Panc1 (cell line): ENCODE measurements at regions not wholly inside any gene's neighbourhood (a gene's known extent, or its start where the extent isn't known, plus 50 kb on each side); places are given as distances from the start of the nearest gene placed in this dataset.

Experiments
- ATAC-seq: fragments of 200-7000 bp; cut with Tn5 transposase; 2 replicates; pipeline ENCODE4 v1.9.1; 2020; ENCODE audit warnings: mild to moderate bottlenecking, moderate library complexity
- BruUV-seq: library from RNA; stranded (reverse); fragments of 400-500 nt; replicated peaks from 2 replicates; lab custom pipeline; 2021; lab: Mats Ljungman, UMichigan
- CTCF ChIA-PET: fragments of 300-600 bp; sonication (Branson Sonifier 250); formaldehyde crosslinking; loops from one replicate; lab custom pipeline; 2022; ENCODE audit warnings: antibody characterized with exemption; lab: Charles Lee
- POLR2A ChIA-PET: fragments of 300-600 bp; sonication (Branson Sonifier 250); formaldehyde crosslinking; loops from one replicate; lab custom pipeline; 2022; ENCODE audit warnings: antibody characterized with exemption; lab: Charles Lee
- DNase-seq: peaks from one replicate; pipeline ENCODE4 v3.0.0-alpha.2; 2010; ENCODE audit warnings: low read depth, low spot score
- H3K27ac ChIP-seq: 2 replicates; pipeline ENCODE4 v1.5.1; 2011; ENCODE audit warnings: mild to moderate bottlenecking, low read length, inconsistent platforms
- H3K27me3 ChIP-seq: fragments of 200-500 bp; sonication (Bioruptor generic); 2 replicates; pipeline ENCODE4 v1.6.0; 2014; ENCODE audit warnings: low read length, inconsistent platforms; ENCODE audit not compliant: control insufficient read depth, insufficient read depth
- H3K36me3 ChIP-seq: fragments of 200-500 bp; sonication (Bioruptor generic); 2 replicates; pipeline ENCODE4 v1.5.1; 2014; ENCODE audit warnings: inconsistent platforms, mild to moderate bottlenecking, low read length, moderate library complexity; ENCODE audit not compliant: control insufficient read depth, insufficient read depth
- H3K4me1 ChIP-seq: 2 replicates; pipeline ENCODE4 v1.5.1; 2011; ENCODE audit warnings: inconsistent platforms, mild to moderate bottlenecking, low read length, moderate library complexity; ENCODE audit not compliant: control insufficient read depth, insufficient read depth
- H3K4me3 ChIP-seq, 2 experiments: 2 replicates each; pipeline ENCODE4 v1.5.1; 2011 to 2012; ENCODE audit warnings: low read depth in 2 of 2, low read length in 2 of 2, mild to moderate bottlenecking in 2 of 2, inconsistent platforms in 1 of 2, moderate library complexity in 1 of 2
- H3K9me3 ChIP-seq: fragments of 200-500 bp; sonication (Bioruptor generic); 2 replicates; pipeline ENCODE4 v1.5.1; 2014; ENCODE audit warnings: low read depth, mild to moderate bottlenecking, inconsistent platforms, low read length, moderate library complexity; ENCODE audit not compliant: control insufficient read depth, insufficient read depth
- POLR2AphosphoS5 ChIP-seq: IDR thresholded peaks from 2 replicates; pipeline ENCODE4 v1.6.1; 2012; ENCODE audit warnings: mild to moderate bottlenecking, low read depth, low read length, moderate library complexity
- SIN3A ChIP-seq: IDR thresholded peaks from 2 replicates; pipeline ENCODE4 v1.6.1; 2012; ENCODE audit warnings: low read depth, mild to moderate bottlenecking, low read length, moderate library complexity, borderline replicate concordance; ENCODE audit not compliant: insufficient read depth
- TCF7L2 ChIP-seq: IDR thresholded peaks from 2 replicates; pipeline ENCODE4 v1.6.1; 2011; ENCODE audit warnings: mild to moderate bottlenecking, low read depth, low read length, inconsistent platforms
- in situ Hi-C: cut with HindIII; loops from 2 replicates; pipeline ENCODE4 v1.10.0; 2016; ENCODE audit warnings: low sequenced_read_pairs, low pct_unique_long_range_greater_than_20kb
- intact Hi-C: fragments of 100-400 bp; cut with micrococcal nuclease; formaldehyde crosslinking; loops from one replicate; pipeline ENCODE4 v1.10.0; 2022; ENCODE audit not compliant: unreplicated experiment
- TF ChIP-seq, protein P1 (sequence below), 2 experiments: IDR thresholded peaks; 2 replicates each; pipeline ENCODE4 v1.6.1; 2011 to 2012; ENCODE audit warnings: low read depth in 2 of 2, control low read depth in 1 of 2, low read length in 1 of 2, mild to moderate bottlenecking in 1 of 2, moderate library complexity in 1 of 2; ENCODE audit not compliant: insufficient read depth in 1 of 2
- TF ChIP-seq, protein P2 (sequence below): fragments of 450-650 bp; IDR thresholded peaks from 2 replicates; pipeline ENCODE4 v1.5.1; 2017; ENCODE audit warnings: mild to moderate bottlenecking

DNA sequence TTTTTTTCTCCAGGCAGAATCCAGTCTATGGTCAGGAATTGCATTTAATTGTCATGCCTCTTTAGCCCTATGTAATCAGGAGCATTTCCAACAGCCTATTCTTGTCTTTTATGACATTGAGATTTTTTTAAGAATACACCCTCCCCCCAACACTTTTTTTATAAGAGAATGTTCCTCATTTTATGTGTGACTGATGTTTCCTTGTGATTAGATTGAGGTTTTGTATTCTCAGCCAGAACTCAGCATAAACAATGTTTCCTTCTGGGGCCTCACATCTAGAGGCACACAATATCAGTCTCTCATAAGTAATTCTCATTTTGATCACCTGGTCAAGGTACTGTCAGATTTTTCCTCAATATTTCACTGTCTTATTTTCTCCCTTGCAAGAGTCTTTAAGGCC is 193.4 kb upstream of the PDE1C start:
- intact Hi-C loops: no loop called here
- no peak for ATAC-seq
- in situ Hi-C loops: no loop called here
- Histone ChIP-seq H3K4me1 (no peaks in the 10 kb centered on the region), H3K36me3 (no peaks in the 10 kb centered on the region), H3K27ac (no peak overlapping the region), H3K9me3 (no peaks in the 10 kb centered on the region), H3K27me3 (0 out of 2 replicates have a peak, but pooled peaks cover 2% of the 10 kb centered on the region), H3K4me3 (no peak overlapping the region)
- TF ChIP-seq TCF7L2 (no peak), POLR2AphosphoS5 (no peak), SIN3A (no peak)
- TF ChIP-seq, protein P1, sequence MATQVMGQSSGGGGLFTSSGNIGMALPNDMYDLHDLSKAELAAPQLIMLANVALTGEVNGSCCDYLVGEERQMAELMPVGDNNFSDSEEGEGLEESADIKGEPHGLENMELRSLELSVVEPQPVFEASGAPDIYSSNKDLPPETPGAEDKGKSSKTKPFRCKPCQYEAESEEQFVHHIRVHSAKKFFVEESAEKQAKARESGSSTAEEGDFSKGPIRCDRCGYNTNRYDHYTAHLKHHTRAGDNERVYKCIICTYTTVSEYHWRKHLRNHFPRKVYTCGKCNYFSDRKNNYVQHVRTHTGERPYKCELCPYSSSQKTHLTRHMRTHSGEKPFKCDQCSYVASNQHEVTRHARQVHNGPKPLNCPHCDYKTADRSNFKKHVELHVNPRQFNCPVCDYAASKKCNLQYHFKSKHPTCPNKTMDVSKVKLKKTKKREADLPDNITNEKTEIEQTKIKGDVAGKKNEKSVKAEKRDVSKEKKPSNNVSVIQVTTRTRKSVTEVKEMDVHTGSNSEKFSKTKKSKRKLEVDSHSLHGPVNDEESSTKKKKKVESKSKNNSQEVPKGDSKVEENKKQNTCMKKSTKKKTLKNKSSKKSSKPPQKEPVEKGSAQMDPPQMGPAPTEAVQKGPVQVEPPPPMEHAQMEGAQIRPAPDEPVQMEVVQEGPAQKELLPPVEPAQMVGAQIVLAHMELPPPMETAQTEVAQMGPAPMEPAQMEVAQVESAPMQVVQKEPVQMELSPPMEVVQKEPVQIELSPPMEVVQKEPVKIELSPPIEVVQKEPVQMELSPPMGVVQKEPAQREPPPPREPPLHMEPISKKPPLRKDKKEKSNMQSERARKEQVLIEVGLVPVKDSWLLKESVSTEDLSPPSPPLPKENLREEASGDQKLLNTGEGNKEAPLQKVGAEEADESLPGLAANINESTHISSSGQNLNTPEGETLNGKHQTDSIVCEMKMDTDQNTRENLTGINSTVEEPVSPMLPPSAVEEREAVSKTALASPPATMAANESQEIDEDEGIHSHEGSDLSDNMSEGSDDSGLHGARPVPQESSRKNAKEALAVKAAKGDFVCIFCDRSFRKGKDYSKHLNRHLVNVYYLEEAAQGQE (IDR thresholded peaks at IDR 0.05; ENCODE audit: insufficient read depth in 1 of 2, low read depth in 2 of 2, low read length in 1 of 2): no peak
- TF ChIP-seq, protein P2, sequence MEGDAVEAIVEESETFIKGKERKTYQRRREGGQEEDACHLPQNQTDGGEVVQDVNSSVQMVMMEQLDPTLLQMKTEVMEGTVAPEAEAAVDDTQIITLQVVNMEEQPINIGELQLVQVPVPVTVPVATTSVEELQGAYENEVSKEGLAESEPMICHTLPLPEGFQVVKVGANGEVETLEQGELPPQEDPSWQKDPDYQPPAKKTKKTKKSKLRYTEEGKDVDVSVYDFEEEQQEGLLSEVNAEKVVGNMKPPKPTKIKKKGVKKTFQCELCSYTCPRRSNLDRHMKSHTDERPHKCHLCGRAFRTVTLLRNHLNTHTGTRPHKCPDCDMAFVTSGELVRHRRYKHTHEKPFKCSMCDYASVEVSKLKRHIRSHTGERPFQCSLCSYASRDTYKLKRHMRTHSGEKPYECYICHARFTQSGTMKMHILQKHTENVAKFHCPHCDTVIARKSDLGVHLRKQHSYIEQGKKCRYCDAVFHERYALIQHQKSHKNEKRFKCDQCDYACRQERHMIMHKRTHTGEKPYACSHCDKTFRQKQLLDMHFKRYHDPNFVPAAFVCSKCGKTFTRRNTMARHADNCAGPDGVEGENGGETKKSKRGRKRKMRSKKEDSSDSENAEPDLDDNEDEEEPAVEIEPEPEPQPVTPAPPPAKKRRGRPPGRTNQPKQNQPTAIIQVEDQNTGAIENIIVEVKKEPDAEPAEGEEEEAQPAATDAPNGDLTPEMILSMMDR: no peak
- ChIA-PET CTCF (no interaction called here), POLR2A (no interaction called here)
- no peak for DNase-seq
- no TSS peak for BruUV-seq

DNA sequence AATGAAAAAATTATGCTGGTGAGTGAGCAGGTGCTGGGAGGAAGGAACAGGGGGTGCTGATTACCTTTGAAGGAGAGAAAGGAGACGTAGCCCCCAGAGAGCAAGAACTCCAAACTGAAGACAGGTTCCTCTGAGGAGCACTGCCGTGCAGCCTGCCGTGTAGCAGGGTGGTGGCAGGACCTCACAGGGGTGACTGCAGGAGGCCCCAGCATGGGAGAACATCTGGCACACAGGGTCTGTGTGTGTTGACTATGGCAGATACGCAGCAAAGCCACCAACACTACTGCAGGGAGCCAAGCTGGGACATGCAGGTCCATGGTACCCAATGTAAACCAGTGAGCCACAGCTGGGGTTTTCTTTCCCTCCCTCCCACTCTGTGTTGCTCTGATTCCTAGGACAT is 192.1 kb upstream of the PDE1C start:
- no TSS peak for BruUV-seq
- intact Hi-C loops (no loop called here), in situ Hi-C loops (no loop called here)
- no peak overlapping the region for H3K4me3 ChIP-seq
- no peaks in the 10 kb centered on the region for H3K9me3 ChIP-seq
- ATAC-seq (0 out of 2 replicates have a peak, but pooled peaks have one; percentile 26), DNase-seq (no peak)
- no peaks in the 10 kb centered on the region for H3K4me1 ChIP-seq
- H3K36me3 ChIP-seq: no peaks in the 10 kb centered on the region
- POLR2A ChIA-PET: no interaction called here
- no peaks in the 10 kb centered on the region for H3K27me3 ChIP-seq
- CTCF ChIA-PET: no interaction called here
- no peak overlapping the region for H3K27ac ChIP-seq
- TF ChIP-seq TCF7L2 (no peak), POLR2AphosphoS5 (no peak), SIN3A (no peak)
- TF ChIP-seq, protein P1 (IDR thresholded peaks at IDR 0.05; ENCODE audit: insufficient read depth in 1 of 2, low read depth in 2 of 2, low read length in 1 of 2): no peak
- TF ChIP-seq, protein P2: no peak
